ENCODE measurements at regions not wholly inside any gene's neighbourhood (a gene's known extent, or its start where the extent isn't known, plus 50 kb on each side); places are given as distances from the start of the nearest gene placed in this dataset.

DNA sequence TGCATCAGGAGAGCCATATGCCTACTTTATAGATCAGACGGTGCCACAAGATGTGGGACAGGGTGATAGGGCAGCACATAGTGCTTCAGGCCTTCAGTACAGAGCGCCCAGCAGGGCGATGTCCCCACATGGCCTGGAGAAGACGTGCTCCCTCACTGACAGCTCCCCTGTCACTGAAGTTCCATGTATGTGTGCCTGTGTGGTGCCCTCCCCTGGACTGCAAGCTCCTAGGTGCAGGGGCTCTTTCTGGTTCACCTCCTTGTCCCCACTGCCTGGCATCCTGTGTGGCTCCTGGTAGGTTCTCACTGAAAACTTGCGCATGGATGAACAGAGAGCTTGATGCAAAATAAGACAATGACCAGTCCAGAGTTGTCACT lies 233.1 kb downstream of the GADD45G start:
- TF ChIP-seq EZH2 (IDR thresholded peaks at IDR 0.05; ENCODE audit: borderline replicate concordance, insufficient read depth, low read length, poor library complexity, severe bottlenecking) (no peak), SMC3 (conservative IDR thresholded peaks at IDR 0.05; ENCODE audit: poor library complexity) (no peak)
- TF ChIP-seq, protein P1, sequence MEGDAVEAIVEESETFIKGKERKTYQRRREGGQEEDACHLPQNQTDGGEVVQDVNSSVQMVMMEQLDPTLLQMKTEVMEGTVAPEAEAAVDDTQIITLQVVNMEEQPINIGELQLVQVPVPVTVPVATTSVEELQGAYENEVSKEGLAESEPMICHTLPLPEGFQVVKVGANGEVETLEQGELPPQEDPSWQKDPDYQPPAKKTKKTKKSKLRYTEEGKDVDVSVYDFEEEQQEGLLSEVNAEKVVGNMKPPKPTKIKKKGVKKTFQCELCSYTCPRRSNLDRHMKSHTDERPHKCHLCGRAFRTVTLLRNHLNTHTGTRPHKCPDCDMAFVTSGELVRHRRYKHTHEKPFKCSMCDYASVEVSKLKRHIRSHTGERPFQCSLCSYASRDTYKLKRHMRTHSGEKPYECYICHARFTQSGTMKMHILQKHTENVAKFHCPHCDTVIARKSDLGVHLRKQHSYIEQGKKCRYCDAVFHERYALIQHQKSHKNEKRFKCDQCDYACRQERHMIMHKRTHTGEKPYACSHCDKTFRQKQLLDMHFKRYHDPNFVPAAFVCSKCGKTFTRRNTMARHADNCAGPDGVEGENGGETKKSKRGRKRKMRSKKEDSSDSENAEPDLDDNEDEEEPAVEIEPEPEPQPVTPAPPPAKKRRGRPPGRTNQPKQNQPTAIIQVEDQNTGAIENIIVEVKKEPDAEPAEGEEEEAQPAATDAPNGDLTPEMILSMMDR (IDR thresholded peaks at IDR 0.05; ENCODE audit: poor library complexity, severe bottlenecking): no peak
